ENCODE measurements at regions not wholly inside any gene's neighbourhood (a gene's known extent, or its start where the extent isn't known, plus 50 kb on each side); places are given as distances from the start of the nearest gene placed in this dataset.
"Not testable (repeated sequence)": the region's sequence is repeated elsewhere in the genome, so short reads cannot be mapped to it uniquely, and the experiment has no call there.

GRCh38 chr3:153378366-153378765 is 216.3 kb downstream of the RAP2B start:
- TF ChIP-seq, protein P1, sequence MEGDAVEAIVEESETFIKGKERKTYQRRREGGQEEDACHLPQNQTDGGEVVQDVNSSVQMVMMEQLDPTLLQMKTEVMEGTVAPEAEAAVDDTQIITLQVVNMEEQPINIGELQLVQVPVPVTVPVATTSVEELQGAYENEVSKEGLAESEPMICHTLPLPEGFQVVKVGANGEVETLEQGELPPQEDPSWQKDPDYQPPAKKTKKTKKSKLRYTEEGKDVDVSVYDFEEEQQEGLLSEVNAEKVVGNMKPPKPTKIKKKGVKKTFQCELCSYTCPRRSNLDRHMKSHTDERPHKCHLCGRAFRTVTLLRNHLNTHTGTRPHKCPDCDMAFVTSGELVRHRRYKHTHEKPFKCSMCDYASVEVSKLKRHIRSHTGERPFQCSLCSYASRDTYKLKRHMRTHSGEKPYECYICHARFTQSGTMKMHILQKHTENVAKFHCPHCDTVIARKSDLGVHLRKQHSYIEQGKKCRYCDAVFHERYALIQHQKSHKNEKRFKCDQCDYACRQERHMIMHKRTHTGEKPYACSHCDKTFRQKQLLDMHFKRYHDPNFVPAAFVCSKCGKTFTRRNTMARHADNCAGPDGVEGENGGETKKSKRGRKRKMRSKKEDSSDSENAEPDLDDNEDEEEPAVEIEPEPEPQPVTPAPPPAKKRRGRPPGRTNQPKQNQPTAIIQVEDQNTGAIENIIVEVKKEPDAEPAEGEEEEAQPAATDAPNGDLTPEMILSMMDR (IDR thresholded peaks at IDR 0.05): not testable (repeated sequence)
- TF ChIP-seq POLR2A (IDR thresholded peaks at IDR 0.05): not testable (repeated sequence)

Data from suprapubic skin (tissue), 3 donors.